GM12878 (cell line): ENCODE measurements at regions not wholly inside any gene's neighbourhood (a gene's known extent, or its start where the extent isn't known, plus 50 kb on each side); places are given as distances from the start of the nearest gene placed in this dataset.

Experiments used
- ATAC-seq: fragments of 200-7000 bp; cut with Tn5 transposase; 3 replicates; pipeline ENCODE4 v1.9.1; 2020; ENCODE audit warnings: mild to moderate bottlenecking, moderate library complexity
- BruUV-seq: library from RNA; stranded (reverse); fragments of 400-500 nt; replicated peaks from 2 replicates; lab custom pipeline; 2021; lab: Mats Ljungman, UMichigan
- CTCF ChIA-PET: fragments of 300-600 bp; sonication (Branson Sonifier 250); formaldehyde crosslinking; extraction: SDS; loops from one replicate; lab custom pipeline; 2021; ENCODE audit warnings: inconsistent platforms; lab: Yijun Ruan, JAX
- POLR2A ChIA-PET: fragments of 350-600 bp; formaldehyde crosslinking; extraction: SDS; loops from one replicate; lab custom pipeline; 2021; ENCODE audit warnings: inconsistent platforms; lab: Charles Lee
- RAD21 ChIA-PET: fragments of 300-600 bp; sonication (Branson Sonifier 250); formaldehyde crosslinking; loops from one replicate; lab custom pipeline; 2023; ENCODE audit warnings: antibody characterized with exemption; ENCODE audit not compliant: unreplicated experiment; lab: Charles Lee
- SMC1A ChIA-PET: fragments of 300-600 bp; sonication (Branson Sonifier 250); formaldehyde crosslinking; loops from one replicate; lab custom pipeline; 2023; ENCODE audit not compliant: unreplicated experiment, uncharacterized antibody; lab: Charles Lee
- DNase-seq: peaks from one replicate; pipeline ENCODE4 v3.0.0-alpha.2; 2011; ENCODE audit warnings: low read depth, low spot score
- FAIRE-seq: peaks from 3 replicates; lab custom pipeline; 2011; peaks lifted over from hg19 to GRCh38; lab: Jason Lieb, UNC
- H2AFZ ChIP-seq: 2 replicates; pipeline ENCODE4 v1.6.0; 2011; ENCODE audit warnings: low read depth, low read length, control low read depth; ENCODE audit not compliant: control insufficient read depth
- H3K27ac ChIP-seq: 2 replicates; pipeline ENCODE4 v1.5.1; 2011; ENCODE audit warnings: control low read depth; ENCODE audit not compliant: control insufficient read depth, insufficient read depth
- H3K27me3 ChIP-seq, 2 experiments: replicated peaks in 1 of 2; 2 replicates each; pipeline versions ENCODE4 v1.6.0 to v1.6.1; 2011; ENCODE audit warnings: low read length in 1 of 2; ENCODE audit not compliant: control insufficient read depth in 2 of 2, insufficient read depth in 2 of 2
- H3K36me3 ChIP-seq, 2 experiments: 2 replicates each; pipeline ENCODE4 v1.5.1; 2011; ENCODE audit warnings: low read length in 1 of 2; ENCODE audit not compliant: control insufficient read depth in 2 of 2, insufficient read depth in 2 of 2
- H3K4me1 ChIP-seq: 2 replicates; pipeline ENCODE4 v1.6.1; 2011; ENCODE audit warnings: mild to moderate bottlenecking, low read length, moderate library complexity, mixed read lengths; ENCODE audit not compliant: control insufficient read depth, insufficient read depth
- H3K4me2 ChIP-seq: 2 replicates; pipeline ENCODE4 v1.6.0; 2011; ENCODE audit warnings: control low read depth; ENCODE audit not compliant: control insufficient read depth, insufficient read depth
- H3K4me3 ChIP-seq: fragments of 200-600 bp; sonication (generic); 2 replicates; pipeline ENCODE4 v1.5.1; 2016
- H3K79me2 ChIP-seq: 2 replicates; pipeline ENCODE4 v1.6.0; 2011; ENCODE audit warnings: low read length; ENCODE audit not compliant: control insufficient read depth, insufficient read depth
- H3K9ac ChIP-seq: 2 replicates; pipeline ENCODE4 v1.8.0; 2011; ENCODE audit warnings: low read length, control low read depth, mixed read lengths; ENCODE audit not compliant: control insufficient read depth, insufficient read depth
- H3K9me3 ChIP-seq: replicated peaks from 3 replicates; pipeline ENCODE4 v1.5.1; 2011; ENCODE audit warnings: mild to moderate bottlenecking, low read length; ENCODE audit not compliant: control insufficient read depth, insufficient read depth
- H4K20me1 ChIP-seq: 2 replicates; pipeline ENCODE4 v1.6.0; 2011; ENCODE audit not compliant: control insufficient read depth, insufficient read depth
- BRCA1 ChIP-seq: IDR thresholded peaks from 2 replicates; pipeline ENCODE4 v1.6.1; 2011; ENCODE audit warnings: low read depth, low read length, improper control_type of control experiment
- CHD1 ChIP-seq: IDR thresholded peaks from 2 replicates; pipeline ENCODE4 v1.6.1; 2012; ENCODE audit warnings: low read depth, low read length, improper control_type of control experiment
- FOS ChIP-seq: IDR thresholded peaks from 3 replicates; pipeline ENCODE4 v1.6.1; 2011; ENCODE audit warnings: borderline replicate concordance; ENCODE audit not compliant: insufficient read length; ENCODE audit errors: extremely low read depth
- HCFC1 ChIP-seq: fragments of 150-350 bp; IDR thresholded peaks from 2 replicates; pipeline ENCODE4 v1.6.1; 2014; ENCODE audit warnings: low read length
- KAT2A ChIP-seq: conservative IDR thresholded peaks from 2 replicates; pipeline ENCODE4 v1.6.1; 2011; ENCODE audit warnings: low read depth, low read length; ENCODE audit not compliant: control insufficient read depth
- MTA3 ChIP-seq: IDR thresholded peaks from 2 replicates; pipeline ENCODE4 v1.6.1; 2012; ENCODE audit warnings: low read length, inconsistent platforms, borderline replicate concordance
- WGBS: methylation state at CpG from one replicate; pipeline ENCODE4 v1.1.6; 2016; ENCODE audit warnings: low lambda C conversion rate; ENCODE audit not compliant: insufficient replicate concordance, insufficient coverage; ENCODE audit errors: missing lambda C conversion rate; 5-methylcytosine and 5-hydroxymethylcytosine counted together
- in situ Hi-C: fragments of 300-500 bp; cut with MboI; formaldehyde crosslinking; loops from 9 replicates; pipeline ENCODE4 v1.14.3; 2018; ENCODE audit warnings: mixed read lengths
- intact Hi-C: fragments of 100-400 bp; cut with micrococcal nuclease; formaldehyde crosslinking; loops from one replicate; pipeline ENCODE4 v1.14.2; 2022; ENCODE audit not compliant: unreplicated experiment
- TF ChIP-seq, protein P1 (sequence below): IDR thresholded peaks from 2 replicates; pipeline ENCODE4 v1.6.1; 2012; ENCODE audit warnings: improper control_type of control experiment, low read depth, low read length; ENCODE audit not compliant: insufficient replicate concordance
- TF ChIP-seq, protein P2 (sequence below): fragments of 450-650 bp; IDR thresholded peaks from 2 replicates; pipeline ENCODE4 v1.6.1; 2016; ENCODE audit warnings: mild to moderate bottlenecking, moderate library complexity, borderline replicate concordance
- TF ChIP-seq, protein P3 (sequence below): IDR thresholded peaks from 2 replicates; pipeline ENCODE4 v1.6.1; 2011; ENCODE audit warnings: borderline replicate concordance, low read depth, mild to moderate bottlenecking, moderate library complexity, low read length; ENCODE audit not compliant: insufficient read depth, poor library complexity, severe bottlenecking

DNA sequence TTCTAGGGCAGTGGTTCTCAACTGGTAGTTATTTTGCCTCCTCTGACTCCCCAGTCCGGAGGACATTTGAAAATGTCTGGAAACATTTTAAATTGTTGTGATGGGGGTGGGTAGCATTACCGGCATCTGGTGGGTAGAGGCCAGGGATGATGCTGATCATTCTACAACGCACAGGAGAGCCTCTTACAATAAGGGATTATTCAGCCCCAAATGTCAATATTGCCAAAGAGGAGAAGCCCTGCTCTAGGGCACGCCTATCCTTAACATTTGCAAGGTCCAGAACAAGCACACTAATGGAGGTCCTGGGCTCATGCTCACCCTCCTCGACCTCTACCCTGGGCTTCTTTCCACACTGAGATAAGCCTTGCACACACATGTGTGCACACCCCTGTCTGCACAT is 106.4 kb downstream of the MINAR1 start:
- Histone ChIP-seq H4K20me1 (peaks cover 2% of the 10 kb centered on the region; the same call in 1 of the 2 replicates), H3K36me3 (no peaks in the 10 kb centered on the region), H3K79me2 (no peaks in the 10 kb centered on the region), H3K4me1 (no peaks in the 10 kb centered on the region), H3K27me3 (0 out of 4 replicates have a peak, but pooled peaks cover 0 to 2% of the 10 kb centered on the region in 2 experiments), H3K4me2 (no peak overlapping the region), H3K27ac (no peak overlapping the region)
- DNase-seq, result no peak
- no TSS peak for BruUV-seq
- intact Hi-C loops, result no loop called here
- in situ Hi-C loops, result no loop called here
- CTCF ChIA-PET, result no interaction called here
- no peak for TF ChIP-seq CHD1
- no peak for TF ChIP-seq MTA3
- TF ChIP-seq KAT2A, result no peak
- TF ChIP-seq, protein P1, sequence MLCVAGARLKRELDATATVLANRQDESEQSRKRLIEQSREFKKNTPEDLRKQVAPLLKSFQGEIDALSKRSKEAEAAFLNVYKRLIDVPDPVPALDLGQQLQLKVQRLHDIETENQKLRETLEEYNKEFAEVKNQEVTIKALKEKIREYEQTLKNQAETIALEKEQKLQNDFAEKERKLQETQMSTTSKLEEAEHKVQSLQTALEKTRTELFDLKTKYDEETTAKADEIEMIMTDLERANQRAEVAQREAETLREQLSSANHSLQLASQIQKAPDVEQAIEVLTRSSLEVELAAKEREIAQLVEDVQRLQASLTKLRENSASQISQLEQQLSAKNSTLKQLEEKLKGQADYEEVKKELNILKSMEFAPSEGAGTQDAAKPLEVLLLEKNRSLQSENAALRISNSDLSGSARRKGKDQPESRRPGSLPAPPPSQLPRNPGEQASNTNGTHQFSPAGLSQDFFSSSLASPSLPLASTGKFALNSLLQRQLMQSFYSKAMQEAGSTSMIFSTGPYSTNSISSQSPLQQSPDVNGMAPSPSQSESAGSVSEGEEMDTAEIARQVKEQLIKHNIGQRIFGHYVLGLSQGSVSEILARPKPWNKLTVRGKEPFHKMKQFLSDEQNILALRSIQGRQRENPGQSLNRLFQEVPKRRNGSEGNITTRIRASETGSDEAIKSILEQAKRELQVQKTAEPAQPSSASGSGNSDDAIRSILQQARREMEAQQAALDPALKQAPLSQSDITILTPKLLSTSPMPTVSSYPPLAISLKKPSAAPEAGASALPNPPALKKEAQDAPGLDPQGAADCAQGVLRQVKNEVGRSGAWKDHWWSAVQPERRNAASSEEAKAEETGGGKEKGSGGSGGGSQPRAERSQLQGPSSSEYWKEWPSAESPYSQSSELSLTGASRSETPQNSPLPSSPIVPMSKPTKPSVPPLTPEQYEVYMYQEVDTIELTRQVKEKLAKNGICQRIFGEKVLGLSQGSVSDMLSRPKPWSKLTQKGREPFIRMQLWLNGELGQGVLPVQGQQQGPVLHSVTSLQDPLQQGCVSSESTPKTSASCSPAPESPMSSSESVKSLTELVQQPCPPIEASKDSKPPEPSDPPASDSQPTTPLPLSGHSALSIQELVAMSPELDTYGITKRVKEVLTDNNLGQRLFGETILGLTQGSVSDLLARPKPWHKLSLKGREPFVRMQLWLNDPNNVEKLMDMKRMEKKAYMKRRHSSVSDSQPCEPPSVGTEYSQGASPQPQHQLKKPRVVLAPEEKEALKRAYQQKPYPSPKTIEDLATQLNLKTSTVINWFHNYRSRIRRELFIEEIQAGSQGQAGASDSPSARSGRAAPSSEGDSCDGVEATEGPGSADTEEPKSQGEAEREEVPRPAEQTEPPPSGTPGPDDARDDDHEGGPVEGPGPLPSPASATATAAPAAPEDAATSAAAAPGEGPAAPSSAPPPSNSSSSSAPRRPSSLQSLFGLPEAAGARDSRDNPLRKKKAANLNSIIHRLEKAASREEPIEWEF, result no peak
- TF ChIP-seq HCFC1, result no peak
- TF ChIP-seq BRCA1, result no peak
- TF ChIP-seq, protein P2, sequence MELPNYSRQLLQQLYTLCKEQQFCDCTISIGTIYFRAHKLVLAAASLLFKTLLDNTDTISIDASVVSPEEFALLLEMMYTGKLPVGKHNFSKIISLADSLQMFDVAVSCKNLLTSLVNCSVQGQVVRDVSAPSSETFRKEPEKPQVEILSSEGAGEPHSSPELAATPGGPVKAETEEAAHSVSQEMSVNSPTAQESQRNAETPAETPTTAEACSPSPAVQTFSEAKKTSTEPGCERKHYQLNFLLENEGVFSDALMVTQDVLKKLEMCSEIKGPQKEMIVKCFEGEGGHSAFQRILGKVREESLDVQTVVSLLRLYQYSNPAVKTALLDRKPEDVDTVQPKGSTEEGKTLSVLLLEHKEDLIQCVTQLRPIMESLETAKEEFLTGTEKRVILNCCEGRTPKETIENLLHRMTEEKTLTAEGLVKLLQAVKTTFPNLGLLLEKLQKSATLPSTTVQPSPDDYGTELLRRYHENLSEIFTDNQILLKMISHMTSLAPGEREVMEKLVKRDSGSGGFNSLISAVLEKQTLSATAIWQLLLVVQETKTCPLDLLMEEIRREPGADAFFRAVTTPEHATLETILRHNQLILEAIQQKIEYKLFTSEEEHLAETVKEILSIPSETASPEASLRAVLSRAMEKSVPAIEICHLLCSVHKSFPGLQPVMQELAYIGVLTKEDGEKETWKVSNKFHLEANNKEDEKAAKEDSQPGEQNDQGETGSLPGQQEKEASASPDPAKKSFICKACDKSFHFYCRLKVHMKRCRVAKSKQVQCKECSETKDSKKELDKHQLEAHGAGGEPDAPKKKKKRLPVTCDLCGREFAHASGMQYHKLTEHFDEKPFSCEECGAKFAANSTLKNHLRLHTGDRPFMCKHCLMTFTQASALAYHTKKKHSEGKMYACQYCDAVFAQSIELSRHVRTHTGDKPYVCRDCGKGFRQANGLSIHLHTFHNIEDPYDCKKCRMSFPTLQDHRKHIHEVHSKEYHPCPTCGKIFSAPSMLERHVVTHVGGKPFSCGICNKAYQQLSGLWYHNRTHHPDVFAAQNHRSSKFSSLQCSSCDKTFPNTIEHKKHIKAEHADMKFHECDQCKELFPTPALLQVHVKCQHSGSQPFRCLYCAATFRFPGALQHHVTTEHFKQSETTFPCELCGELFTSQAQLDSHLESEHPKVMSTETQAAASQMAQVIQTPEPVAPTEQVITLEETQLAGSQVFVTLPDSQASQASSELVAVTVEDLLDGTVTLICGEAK, result no peak
- TF ChIP-seq, protein P3, sequence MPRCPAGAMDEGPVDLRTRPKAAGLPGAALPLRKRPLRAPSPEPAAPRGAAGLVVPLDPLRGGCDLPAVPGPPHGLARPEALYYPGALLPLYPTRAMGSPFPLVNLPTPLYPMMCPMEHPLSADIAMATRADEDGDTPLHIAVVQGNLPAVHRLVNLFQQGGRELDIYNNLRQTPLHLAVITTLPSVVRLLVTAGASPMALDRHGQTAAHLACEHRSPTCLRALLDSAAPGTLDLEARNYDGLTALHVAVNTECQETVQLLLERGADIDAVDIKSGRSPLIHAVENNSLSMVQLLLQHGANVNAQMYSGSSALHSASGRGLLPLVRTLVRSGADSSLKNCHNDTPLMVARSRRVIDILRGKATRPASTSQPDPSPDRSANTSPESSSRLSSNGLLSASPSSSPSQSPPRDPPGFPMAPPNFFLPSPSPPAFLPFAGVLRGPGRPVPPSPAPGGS, result no peak
- no peak for TF ChIP-seq FOS
- TF ChIP-seq, all 136 proteins: peak for 0
- FAIRE-seq, result no peak
- ATAC-seq, result no peak
- H3K9ac ChIP-seq, result no peak overlapping the region
- H3K9me3 ChIP-seq, result no peaks in the 10 kb centered on the region
- 23% methylated on average over 5 of the region's 5 CpGs for WGBS
- ChIA-PET POLR2A (no interaction called here), SMC1A (no interaction called here), RAD21 (no interaction called here)
- no peak overlapping the region for H3K4me3 ChIP-seq
- H2AFZ ChIP-seq, result no peak overlapping the region
